ENCODE measurements at regions not wholly inside any gene's neighbourhood (a gene's known extent, or its start where the extent isn't known, plus 50 kb on each side); places are given as distances from the start of the nearest gene placed in this dataset.

GRCh38 chrX:124820738-124821137, 474.4 kb downstream of the SH2D1A start:
- TF ChIP-seq REST (IDR thresholded peaks at IDR 0.05), result no peak
- no peak for TF ChIP-seq EP300 (IDR thresholded peaks at IDR 0.05)
- no peak for TF ChIP-seq CTCF (IDR thresholded peaks at IDR 0.05)
- no peak for TF ChIP-seq RCOR1 (IDR thresholded peaks at IDR 0.05; ENCODE audit: low read depth, low read length)
- TF ChIP-seq MAX (IDR thresholded peaks at IDR 0.05), result no peak
- TF ChIP-seq KDM1A (IDR thresholded peaks at IDR 0.05; ENCODE audit: low read depth), result no peak
- no peak for TF ChIP-seq MAZ (IDR thresholded peaks at IDR 0.05; ENCODE audit: borderline replicate concordance, low read depth, low read length)
- no peak for TF ChIP-seq NPAS2 (CRISPR knock-in tag; IDR thresholded peaks at IDR 0.05; ENCODE audit: borderline replicate concordance)
- TF ChIP-seq JUNB (IDR thresholded peaks at IDR 0.05), result no peak
- TF ChIP-seq POLR2A (IDR thresholded peaks at IDR 0.05; ENCODE audit: low read length), result no peak

All from A549 (cell line).